ENCODE measurements at regions not wholly inside any gene's neighbourhood (a gene's known extent, or its start where the extent isn't known, plus 50 kb on each side); places are given as distances from the start of the nearest gene placed in this dataset.

- no peaks in the 10 kb centered on the region for H3K27me3 Mint-ChIP-seq (ENCODE audit: low read depth)
- no peaks in the 10 kb centered on the region for H3K4me1 Mint-ChIP-seq
- no peaks in the 10 kb centered on the region for H3K9me3 Mint-ChIP-seq
- H3K27ac Mint-ChIP-seq (ENCODE audit: unreplicated experiment), result no peak overlapping the region
- H3K36me3 Mint-ChIP-seq (ENCODE audit: low read depth), result no peaks in the 10 kb centered on the region
- no peak overlapping the region for H3K4me3 Mint-ChIP-seq
- DNase-seq (ENCODE audit: low read depth, low spot score), result no peak
- TF ChIP-seq CTCF (conservative IDR thresholded peaks at IDR 0.05), result no peak
Measured at GRCh38 chr11:11137339-11137738, 215.7 kb downstream of the CSNK2A3 start.

DNA sequence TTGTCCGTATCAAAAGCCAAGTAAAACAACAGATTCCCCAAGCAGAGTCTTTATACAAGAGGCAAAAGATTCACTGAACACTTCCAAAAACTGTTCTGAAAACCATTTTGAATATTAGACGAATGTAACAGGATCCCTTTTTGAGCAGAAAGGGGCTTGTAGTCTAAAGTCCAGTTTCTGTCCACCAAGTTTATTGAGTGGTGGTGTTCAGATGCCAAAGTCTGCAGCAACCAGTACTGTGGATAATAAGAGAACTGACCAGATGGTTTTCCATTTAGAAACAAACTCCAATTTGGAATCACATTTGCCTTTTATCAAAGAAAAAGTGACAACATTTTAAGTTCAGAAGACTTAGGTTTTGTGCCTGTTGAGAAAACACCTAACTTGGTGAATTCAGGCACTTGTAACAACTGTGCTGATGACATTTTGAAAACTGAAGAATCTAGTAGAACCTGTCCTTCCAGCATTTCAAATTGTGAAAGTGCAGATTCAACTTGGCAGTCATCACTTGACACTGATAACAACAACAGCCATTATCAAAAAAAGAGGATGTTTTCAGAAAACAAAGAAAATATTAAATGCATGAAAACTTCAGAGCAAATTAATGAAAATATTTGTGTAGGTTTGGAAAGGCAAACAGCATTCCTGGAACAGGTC, 217.1 kb downstream of the CSNK2A3 start:
- no peak overlapping the region for H3K27ac Mint-ChIP-seq (ENCODE audit: unreplicated experiment)
- no peaks in the 10 kb centered on the region for H3K27me3 Mint-ChIP-seq (ENCODE audit: low read depth)
- no peak overlapping the region for H3K4me3 Mint-ChIP-seq
- H3K4me1 Mint-ChIP-seq, result no peaks in the 10 kb centered on the region
- H3K9me3 Mint-ChIP-seq, result no peaks in the 10 kb centered on the region
- no peak for TF ChIP-seq CTCF (conservative IDR thresholded peaks at IDR 0.05)
- no peaks in the 10 kb centered on the region for H3K36me3 Mint-ChIP-seq (ENCODE audit: low read depth)
- DNase-seq (ENCODE audit: low read depth, low spot score), result no peak

- no peak for DNase-seq (ENCODE audit: low read depth, low spot score)
- Mint-ChIP-seq H3K9me3 (peaks cover 3% of the 10 kb centered on the region), H3K4me1 (no peaks in the 10 kb centered on the region), H3K36me3 (ENCODE audit: low read depth) (peaks cover 4% of the 10 kb centered on the region), H3K27ac (ENCODE audit: unreplicated experiment) (no peak overlapping the region), H3K4me3 (no peak overlapping the region), H3K27me3 (ENCODE audit: low read depth) (no peaks in the 10 kb centered on the region)
- TF ChIP-seq CTCF (conservative IDR thresholded peaks at IDR 0.05), result no peak
Measured at GRCh38 chr11:11129118-11129517, 223.9 kb downstream of the CSNK2A3 start.

DNA sequence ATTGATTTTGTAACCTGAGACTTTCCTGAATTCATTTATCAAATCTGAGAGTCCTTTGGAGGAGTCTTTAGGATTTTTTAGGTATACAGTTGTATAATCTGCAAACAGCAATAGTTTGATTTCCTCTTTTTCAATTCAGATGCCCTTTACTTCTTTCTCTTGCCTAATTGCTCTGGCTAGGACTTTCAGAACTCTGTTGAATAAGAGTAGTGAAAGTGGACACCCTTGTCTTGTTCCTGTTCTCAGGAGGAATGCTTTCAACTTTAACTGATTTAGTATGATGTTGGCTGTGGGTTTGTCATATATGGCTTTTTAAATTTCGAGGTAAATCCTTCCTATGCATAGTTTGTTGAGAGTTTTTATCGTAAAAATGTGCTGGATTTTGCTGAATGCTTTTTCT, 227.4 kb downstream of the CSNK2A3 start:
- TF ChIP-seq CTCF (conservative IDR thresholded peaks at IDR 0.05), result no peak
- H3K9me3 Mint-ChIP-seq, result peaks cover 3% of the 10 kb centered on the region
- DNase-seq (ENCODE audit: low read depth, low spot score), result no peak
- no peak overlapping the region for H3K4me3 Mint-ChIP-seq
- H3K36me3 Mint-ChIP-seq (ENCODE audit: low read depth), result peaks cover 4% of the 10 kb centered on the region
- H3K27ac Mint-ChIP-seq (ENCODE audit: unreplicated experiment), result no peak overlapping the region
- no peaks in the 10 kb centered on the region for H3K27me3 Mint-ChIP-seq (ENCODE audit: low read depth)
- H3K4me1 Mint-ChIP-seq, result no peaks in the 10 kb centered on the region

DNA sequence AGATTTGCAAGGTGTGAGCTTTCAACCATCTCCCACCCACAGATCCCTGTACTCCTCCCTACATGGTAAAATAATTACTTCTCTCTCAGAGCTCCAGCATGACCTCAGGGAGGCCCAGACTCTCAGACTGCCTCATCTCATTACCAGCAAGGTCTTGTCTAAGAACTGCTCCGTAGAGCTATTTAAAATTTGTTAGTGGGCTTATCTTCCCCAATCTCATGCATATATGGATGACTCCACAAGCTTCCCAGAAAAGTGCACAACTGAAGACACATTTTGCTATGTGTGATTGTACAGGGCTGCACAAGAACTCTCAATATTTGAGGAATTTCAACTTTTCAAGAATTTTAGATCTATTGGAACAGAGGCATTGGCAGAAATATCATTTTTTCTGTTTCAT, 230.3 kb downstream of the CSNK2A3 start:
- no peak for TF ChIP-seq CTCF (conservative IDR thresholded peaks at IDR 0.05)
- Mint-ChIP-seq H3K36me3 (ENCODE audit: low read depth) (no peaks in the 10 kb centered on the region), H3K27me3 (ENCODE audit: low read depth) (no peaks in the 10 kb centered on the region), H3K27ac (ENCODE audit: unreplicated experiment) (no peak overlapping the region), H3K4me3 (no peak overlapping the region), H3K4me1 (no peaks in the 10 kb centered on the region), H3K9me3 (no peaks in the 10 kb centered on the region)
- no peak for DNase-seq (ENCODE audit: low read depth, low spot score)
